ENCODE measurements at regions not wholly inside any gene's neighbourhood (a gene's known extent, or its start where the extent isn't known, plus 50 kb on each side); places are given as distances from the start of the nearest gene placed in this dataset.

DNA sequence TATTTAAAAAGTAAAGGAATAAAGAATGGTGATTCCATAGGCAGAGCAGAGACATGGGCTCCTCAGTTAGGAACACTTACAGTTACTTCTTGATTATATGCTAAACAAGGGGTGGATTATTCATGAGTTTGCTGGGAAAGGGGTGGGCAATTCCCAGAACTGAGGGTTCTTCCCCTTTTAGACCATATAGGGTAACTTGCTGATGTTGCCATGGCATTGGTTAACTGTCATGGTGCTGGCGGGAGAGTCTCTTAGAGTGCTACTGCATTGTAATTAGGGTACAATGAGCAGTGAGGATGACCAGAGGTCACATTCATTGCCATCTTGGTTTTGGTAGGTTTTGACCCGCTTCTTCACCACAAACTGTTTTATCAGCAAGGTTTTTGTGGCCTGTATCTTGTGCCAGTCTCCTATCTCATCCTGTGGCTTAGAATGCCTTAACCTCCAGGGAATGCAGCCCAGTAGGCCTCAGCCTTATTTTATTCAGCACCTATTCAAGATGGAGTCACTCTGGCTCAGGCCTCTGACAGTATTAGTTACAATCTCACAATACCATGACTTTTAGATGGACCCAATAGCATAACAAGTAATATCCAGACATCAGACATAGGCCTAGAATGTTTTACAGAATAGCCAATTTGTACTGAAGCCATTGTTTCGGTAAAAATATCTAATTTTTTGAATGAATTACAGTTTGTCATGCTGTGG lies 106.8 kb downstream of the ZBTB18 start:
- DNase-seq (ENCODE audit: low read depth), result no peak

DNA sequence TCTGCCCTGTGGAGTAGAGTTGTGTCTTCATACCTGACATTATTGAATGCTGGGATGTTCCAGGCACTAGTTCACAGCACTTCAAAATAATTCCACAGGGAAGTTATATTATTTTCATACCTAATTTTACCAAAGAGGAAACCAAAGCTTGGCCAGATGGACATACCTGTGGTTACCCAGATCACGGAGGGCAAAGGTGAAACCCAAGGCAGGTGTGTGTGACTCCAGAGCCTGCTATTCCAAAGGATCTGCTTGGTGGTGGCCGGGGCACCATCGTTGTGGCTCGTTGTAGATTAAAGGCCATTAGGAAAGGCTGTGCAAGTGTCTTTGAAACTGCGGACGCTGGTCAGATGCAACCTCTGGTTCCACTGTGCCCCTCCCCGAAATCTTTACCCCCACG lies 108.6 kb downstream of the ZBTB18 start:
- no peak for DNase-seq (ENCODE audit: low read depth)

DNA sequence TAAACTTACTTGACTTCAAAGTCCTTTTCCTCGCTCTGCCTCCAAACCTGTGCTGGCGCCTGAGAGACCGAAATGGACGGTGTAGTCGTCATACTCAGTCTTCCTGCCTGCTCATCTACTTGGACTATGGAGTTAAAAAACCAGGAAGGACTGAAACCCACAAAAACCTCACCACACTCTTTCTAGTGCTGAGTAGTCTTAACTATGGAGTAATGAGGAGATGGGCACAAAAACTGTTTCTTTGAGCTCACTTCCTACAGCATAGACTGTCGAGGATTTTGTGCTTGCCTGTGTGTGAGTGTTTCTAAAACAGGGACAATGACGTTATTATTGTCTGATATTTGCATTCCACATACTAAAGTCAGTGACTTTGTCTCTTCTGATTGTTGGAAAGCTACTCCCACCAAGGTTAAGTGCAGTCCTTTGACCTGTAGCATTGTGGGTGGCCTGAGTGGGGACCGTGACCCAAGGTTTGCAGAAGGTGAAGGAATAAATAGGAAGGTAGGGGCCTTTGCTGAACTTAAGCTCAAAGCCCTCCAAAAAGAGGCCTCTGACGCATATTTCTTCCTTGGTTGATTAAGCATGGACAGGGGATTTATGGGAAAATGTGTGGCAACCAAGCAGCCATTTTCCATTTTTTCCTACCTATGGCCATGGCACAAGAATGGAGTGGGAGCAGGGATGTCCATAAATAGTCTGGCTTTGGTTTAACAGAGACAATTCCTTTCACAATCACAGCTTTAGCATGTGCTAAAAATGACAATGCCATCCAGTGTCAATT lies 109.6 kb downstream of the ZBTB18 start:
- no peak for DNase-seq (ENCODE audit: low read depth)

DNA sequence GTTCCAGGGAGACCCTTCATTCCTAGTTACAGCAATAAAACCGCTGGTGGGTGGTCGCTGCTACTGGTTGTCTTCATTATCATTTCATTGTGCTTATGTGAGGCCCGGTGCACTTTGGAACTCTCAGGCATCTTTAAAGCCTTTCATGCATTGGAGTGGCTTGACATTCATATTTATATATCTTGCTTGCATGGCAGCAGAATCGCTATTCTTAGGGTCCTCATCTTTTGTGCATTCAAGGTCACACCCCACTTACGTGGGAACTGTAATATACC lies 110.1 kb downstream of the ZBTB18 start:
- no peak for DNase-seq (ENCODE audit: low read depth)

DNA sequence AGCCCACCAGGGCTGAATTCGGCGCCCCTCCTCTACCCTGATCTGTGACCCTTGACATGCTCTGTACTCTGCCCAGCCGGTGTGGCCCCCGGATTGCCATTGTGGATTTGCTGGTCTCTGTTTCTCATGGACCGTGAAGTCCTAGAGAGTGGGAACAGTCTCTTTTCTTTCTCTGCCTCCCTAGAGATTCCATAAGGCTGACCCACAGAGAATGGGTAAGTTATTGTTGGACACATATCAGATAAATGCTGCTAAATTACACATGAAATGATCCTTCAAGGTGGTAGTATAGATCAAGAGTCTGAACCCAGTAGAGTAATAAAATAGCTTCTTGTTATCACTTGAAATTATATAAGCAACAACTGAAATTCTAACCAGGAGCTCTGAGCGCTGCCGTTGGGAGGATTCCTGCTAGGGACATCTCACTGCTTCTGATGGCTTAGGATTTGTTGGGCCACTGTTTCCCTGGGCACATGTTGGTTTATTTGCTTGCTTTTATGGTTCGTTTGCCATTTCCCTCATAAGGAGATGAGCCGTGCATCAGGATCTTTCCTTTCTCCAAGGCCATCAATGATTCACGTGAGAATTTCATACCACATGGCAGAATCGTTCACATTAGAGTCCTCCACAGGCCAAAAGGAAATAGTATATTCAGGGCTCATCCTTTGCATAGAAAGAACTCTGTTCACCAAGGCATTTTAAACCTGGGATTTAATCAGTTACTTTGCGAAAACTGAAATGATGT lies 111.9 kb downstream of the ZBTB18 start:
- DNase-seq (ENCODE audit: low read depth), result no peak

DNA sequence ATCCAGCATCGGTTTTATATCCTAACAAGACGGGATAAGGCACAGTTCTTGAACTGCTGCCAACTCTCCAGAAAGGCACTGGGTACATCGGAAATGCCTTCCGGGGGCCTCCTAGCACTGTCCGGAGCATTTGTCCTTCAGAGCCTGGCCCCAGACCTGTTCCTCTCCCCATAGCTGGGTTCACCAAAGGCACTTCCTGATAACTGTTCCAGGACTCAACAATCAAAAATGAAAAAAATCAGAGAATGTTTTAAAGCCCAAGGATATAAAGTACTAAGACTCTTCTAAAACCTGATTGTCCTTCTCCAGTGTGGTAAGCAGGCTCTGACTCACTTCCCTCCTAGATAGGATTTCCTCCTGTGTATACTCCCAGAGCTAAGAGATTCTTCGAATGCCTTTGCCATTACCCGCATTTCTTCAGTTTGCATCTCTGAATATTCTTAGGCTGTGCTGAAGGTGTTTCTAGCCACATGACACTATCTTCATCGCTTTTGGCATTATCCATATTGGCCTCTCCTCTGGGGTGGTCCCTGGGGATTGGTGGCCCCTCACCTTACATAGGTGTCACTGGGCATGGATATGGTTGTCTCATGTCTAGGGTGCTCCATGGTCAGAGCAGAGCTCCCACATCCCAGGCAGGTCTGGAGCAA lies 112.9 kb downstream of the ZBTB18 start:
- DNase-seq (ENCODE audit: low read depth), result no peak

DNA sequence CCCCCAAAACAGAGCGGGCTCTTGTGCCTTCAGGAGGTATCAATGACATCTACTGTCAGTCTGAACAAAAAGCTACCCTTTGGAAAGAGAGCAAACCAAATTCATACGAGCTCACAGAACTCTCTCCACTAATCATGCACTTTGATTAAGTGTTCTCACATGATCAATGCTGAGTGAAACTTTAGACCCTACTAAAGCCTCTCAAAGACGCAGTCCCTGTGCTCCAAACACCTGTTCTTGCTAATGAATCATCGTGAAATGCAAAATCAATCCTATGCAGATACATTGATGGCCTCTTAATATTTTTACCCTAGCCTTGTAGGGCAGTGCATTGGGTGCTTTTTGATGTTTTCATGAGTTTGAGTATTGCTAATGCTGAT lies 113.4 kb downstream of the ZBTB18 start:
- DNase-seq (ENCODE audit: low read depth), result no peak

DNA sequence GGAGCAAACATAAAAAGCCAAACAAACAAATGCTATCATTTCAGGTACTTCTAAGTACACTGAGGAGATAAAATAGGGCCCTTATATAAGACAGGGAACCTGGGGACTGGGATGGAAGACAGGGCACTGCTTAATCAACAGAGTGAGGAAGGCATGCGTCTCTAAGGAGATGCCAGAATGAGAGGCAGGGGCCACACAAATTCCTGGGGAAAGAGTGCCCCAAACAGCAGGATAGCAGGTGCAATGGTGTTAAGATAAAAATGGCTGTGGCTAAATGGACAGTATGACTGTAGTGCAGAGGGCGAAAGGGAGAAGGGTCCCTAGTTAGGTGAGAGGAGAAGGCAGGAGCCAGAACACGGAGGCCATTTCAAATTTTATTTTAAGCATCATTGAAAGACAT lies 113.9 kb downstream of the ZBTB18 start:
- DNase-seq (ENCODE audit: low read depth), result no peak

DNA sequence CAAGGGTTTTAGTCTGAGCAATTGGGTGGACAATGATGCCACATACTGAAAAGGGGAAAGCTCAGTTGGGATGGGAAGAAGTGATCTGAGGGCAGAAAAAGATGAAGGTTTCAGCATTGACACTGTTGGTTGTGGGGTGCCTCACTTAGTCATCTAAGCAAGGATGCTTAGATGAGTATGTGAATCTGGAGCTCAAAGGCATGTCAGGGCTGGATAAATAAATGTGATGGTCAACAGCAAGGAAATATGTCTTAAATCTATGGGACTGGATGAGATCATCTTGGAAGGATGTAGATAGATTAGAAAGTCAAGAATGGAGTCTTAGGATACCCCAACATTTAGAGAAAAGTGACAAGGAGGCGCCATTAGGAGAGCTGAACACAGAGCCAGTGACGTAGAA lies 114.6 kb downstream of the ZBTB18 start:
- no peak for DNase-seq (ENCODE audit: low read depth)

DNA sequence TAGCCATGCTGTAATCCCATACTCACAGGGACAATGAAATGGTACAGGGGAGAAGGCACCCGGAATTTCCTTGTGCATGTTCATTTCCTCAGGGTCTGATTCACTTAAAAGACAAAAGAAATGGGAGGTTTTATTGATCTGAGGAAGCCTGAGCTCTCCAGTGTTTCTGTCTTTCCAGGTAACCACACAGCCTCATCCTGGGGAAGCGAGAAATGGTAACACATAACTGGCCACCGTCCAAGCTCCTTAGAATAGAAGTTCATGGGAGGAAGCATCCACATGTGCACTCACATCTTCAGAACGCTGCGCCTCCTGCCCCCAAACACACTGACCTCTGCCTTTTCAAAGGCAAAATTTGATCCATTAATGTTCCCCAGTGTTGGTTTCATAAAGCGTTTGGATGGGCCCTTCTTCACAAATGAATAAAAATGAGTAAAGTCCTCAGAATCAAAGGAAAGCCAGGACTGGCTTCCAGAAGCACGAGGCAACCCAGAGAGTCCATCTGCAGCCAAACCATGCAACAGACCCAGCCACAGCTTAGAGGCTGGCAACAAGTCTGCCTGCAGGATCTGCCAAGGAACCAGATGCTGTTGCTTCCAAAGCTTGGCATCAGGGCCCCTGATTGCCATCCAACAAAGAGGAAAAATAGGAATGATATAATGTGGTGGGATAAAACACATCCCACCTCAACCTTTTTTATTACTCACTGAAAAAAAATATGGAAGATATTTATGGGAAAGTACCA lies 120.3 kb downstream of the ZBTB18 start:
- no peak for DNase-seq (ENCODE audit: low read depth)

DNA sequence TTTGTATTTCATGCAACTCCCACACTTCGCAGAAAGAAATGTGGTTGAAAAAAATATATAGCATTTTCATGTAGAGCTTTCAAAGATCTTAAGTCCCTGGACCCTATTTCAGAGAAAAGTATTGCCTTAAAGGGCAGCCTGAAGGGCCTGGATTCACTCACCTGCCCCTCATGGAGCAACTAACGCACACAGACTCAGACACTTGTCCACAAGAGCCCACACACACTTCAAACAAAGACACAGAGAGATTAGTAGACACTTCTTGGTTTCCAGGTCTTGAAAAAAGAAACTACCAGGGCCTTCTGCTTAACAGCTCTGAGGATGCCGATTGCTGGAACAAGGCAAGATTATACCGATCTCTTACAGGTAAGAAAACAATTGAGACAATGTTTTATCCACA lies 122.2 kb downstream of the ZBTB18 start:
- no peak for DNase-seq (ENCODE audit: low read depth)

DNA sequence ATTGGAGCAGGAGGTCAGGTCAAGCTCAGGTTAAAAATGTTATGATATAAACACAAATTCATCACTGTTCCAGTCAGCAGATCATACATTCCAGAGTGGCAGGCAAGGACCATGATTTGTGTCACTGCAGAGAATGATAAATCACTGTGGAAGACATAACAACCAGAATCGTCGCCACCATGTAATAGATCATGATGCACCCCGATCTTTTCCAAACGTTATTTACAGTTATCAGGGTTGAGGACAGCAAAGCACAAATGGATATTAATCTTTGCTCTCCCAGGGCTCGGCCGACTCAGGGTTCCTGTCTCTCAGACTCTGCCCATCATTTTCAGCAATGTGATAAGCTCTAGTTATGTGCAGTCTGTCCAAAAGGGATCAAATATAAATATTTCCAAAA lies 122.7 kb downstream of the ZBTB18 start:
- no peak for DNase-seq (ENCODE audit: low read depth)

DNA sequence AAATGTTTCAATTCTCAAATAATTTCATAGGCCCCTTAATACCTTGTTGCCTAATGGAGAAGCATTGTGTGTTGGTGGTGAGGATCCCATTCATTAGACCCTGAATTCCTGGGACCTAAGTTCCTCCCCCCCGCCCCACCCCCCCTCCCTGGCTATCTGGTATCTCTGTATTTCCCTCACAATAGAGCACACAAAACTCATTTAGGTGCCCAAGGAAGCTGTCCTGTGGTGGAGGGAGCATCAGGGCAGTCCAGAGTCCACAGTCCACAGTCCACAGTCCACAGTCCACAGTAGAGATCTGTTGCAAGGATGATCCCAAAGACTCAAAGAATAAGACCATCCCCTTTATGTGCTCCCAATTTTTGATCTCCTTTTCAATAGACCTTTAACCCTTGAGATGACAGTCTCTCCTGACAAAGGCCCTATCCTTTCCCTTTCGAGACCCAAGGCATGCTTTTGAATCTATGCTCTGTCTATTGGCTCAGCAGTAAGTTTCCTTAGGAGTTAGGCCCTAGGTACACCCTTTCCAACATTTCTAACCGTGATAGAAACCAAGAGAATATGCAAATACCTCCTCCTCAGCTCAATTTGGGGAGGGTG lies 123.9 kb downstream of the ZBTB18 start:
- no peak for DNase-seq (ENCODE audit: low read depth)

DNA sequence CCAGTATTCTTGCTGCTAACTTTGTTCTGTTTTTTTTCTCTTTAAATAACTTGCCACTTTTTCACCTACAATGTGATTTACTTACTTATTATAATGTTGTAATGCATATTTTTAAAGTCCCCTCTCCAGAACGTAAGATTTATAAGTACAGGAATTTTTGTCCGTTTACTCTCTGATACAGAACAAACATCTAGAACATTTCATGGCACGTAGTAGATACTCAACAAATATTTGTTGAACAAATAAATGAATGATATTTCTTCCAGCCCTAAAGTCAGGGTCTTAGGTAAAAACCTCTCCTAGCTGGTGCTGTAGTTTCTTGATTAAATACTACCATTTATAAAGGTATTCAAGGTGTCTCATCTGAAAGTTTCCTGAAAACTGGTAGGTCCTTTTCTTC lies 125.1 kb downstream of the ZBTB18 start:
- no peak for DNase-seq (ENCODE audit: low read depth)

DNA sequence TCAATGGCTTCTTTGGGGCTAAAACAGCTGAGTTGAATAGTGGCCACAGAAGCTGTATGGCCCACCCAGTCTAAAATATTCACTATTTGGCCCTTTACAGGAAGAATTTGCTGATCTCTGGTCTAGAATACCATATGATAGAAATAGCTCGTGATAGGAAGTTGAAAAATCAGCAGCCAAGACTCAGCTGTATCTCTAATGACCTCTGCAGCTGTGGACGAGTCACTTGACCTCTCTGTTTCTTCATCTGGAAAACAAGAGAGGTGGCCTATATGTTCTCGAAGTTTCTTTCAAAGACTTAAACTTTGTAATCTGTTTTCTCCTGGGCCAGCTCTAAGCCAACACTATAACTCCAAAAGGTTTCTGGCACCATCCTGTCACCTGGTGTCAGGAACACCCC lies 129.2 kb downstream of the ZBTB18 start:
- no peak for DNase-seq (ENCODE audit: low read depth)

DNA sequence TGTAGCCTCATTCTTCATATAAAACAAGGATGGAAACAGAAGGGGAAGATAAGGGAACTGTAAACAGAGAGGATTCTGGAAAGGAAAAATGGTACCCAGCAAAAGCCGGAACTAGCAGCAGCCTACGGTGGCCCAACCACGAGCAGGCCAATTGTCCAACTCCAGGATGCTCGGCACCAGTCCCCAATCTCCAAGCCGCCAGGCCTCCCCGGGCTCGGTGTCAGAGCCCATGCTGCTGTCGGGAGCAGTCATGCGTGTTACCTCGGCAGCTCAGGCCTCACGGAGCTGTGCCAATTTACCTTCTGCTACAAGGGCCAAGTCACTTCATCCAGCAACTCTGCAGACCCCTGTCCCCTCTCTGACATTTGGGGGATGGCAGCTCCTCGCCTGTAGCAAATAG lies 130.8 kb downstream of the ZBTB18 start:
- DNase-seq (ENCODE audit: low read depth), result no peak

DNA sequence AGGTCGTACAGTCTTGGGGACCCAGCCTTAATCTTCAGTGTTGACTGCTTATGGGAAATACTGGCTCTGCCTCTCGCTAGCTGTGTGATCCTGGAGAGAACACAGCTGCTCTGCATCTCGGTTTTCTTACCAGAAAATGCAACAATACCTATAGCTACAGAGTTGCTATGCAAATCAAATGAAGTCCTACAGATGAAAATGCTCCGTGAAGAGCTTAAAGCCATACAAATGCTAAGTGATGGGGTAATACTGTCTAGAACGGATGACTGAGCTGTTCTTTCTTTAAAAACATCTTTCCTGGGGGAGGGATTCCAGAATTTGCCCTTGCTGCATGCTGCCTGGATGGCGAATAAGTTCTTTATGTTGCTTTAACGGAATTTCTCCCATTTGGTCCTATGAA lies 132.0 kb downstream of the ZBTB18 start:
- DNase-seq (ENCODE audit: low read depth), result no peak

DNA sequence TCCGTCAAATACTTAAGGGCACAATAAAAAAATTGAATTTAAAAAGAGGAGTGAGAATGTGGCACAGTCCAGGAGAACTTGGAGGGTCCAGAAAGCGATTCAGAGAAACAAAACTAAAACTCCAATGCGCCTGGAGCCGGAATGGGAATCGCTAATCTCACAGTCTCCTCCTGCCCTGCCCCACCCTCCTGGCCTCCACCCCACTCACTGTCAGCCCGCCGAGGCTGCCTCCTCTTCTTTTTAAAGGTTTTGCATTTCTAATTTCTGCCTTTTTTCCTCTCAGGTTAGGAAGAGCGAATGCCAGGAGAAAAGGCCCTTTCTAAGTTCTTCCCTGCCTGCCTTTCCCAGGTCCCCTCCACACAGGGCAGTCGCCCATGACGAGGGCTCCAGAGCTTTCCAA lies 135.3 kb downstream of the ZBTB18 start:
- no peak for DNase-seq (ENCODE audit: low read depth)

DNA sequence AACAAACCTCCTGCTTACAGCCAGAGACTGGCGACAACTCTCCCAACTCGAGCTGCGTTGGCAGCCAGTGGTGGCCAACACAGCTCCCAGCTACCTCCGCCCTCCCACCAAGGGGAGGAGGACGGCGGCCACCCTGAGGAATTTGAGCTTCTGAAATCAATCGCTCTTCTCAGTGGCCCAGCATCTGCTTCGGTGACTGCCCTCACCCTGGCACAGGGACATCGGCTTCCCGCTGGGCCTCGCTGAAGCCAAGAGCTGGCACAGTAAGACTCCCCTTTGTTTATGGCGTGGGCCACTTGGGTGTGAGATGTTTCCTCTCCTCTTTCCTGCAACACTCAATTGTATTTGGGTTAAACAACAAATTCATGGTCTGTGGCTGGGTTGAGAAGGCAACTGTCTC lies 136.2 kb downstream of the ZBTB18 start:
- no peak for DNase-seq (ENCODE audit: low read depth)

DNA sequence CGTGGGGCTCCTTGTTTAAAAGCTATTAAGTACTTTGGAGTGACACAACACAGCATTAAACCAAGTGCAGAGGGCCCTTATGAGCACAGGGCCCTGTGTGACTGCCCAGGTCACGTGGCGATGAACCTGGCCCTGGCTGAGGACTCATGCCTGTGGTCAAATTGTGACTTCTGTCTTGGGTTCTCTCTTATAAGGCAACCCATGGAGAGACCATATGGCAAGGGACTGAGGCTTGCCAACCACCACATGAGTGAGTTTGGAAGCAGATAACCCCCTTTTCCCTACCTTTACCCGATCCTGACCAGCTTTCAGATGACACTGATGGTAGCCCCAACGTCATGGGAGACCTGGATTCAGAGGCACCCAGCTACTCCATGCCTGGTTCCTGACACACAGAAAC lies 140.5 kb downstream of the ZBTB18 start:
- no peak for DNase-seq (ENCODE audit: low read depth)

DNA sequence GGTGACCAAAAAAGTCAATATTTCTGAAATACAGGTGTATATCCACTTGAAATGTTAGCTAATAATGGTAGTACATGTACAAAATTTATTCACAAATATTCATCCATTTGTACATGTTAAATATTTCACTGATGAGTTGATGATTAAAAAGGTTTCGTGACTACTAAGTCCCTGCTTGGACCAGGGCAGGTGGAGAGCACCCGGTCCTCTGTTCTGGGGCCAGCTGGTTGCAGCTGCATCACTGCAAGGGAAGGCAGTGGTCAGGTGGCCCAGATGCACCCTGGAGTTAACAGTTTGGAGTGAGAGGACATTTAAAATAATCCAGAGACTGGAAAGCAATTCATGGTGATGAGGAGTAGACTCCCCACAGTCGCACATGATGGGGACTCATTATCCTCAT lies 141.2 kb downstream of the ZBTB18 start:
- DNase-seq (ENCODE audit: low read depth), result no peak

Measured in stimulated activated CD8-positive, alpha-beta memory T cell treated with anti-CD3 and anti-CD28 coated beads, Interleukin-7, amount 100 ng/mL, for 24 hours (primary cell).